HUES48 (cell line): ENCODE measurements at regions not wholly inside any gene's neighbourhood (a gene's known extent, or its start where the extent isn't known, plus 50 kb on each side); places are given as distances from the start of the nearest gene placed in this dataset.

Experiments
- H3K27ac ChIP-seq: one replicate; pipeline ENCODE4 v1.7.0; 2013; ENCODE audit warnings: low read depth, low read length, inconsistent platforms
- H3K27me3 ChIP-seq: 2 replicates; pipeline ENCODE4 v1.6.1; 2013; ENCODE audit warnings: mild to moderate bottlenecking, low read length; ENCODE audit not compliant: control insufficient read depth, insufficient read depth
- H3K36me3 ChIP-seq: 2 replicates; pipeline ENCODE4 v1.6.1; 2013; ENCODE audit warnings: low read length; ENCODE audit not compliant: control insufficient read depth, insufficient read depth
- H3K4me1 ChIP-seq: 2 replicates; pipeline ENCODE4 v1.6.1; 2013; ENCODE audit warnings: mild to moderate bottlenecking, low read length; ENCODE audit not compliant: control insufficient read depth, insufficient read depth
- H3K4me3 ChIP-seq: 2 replicates; pipeline ENCODE4 v1.5.1; 2013; ENCODE audit warnings: mild to moderate bottlenecking, low read depth, low read length
- H3K9ac ChIP-seq: 2 replicates; pipeline ENCODE4 v1.6.1; 2013; ENCODE audit warnings: mild to moderate bottlenecking, low read depth, low read length, moderate library complexity
- H3K9me3 ChIP-seq: 2 replicates; pipeline ENCODE4 v1.6.1; 2013; ENCODE audit warnings: low read length; ENCODE audit not compliant: control insufficient read depth, insufficient read depth

DNA sequence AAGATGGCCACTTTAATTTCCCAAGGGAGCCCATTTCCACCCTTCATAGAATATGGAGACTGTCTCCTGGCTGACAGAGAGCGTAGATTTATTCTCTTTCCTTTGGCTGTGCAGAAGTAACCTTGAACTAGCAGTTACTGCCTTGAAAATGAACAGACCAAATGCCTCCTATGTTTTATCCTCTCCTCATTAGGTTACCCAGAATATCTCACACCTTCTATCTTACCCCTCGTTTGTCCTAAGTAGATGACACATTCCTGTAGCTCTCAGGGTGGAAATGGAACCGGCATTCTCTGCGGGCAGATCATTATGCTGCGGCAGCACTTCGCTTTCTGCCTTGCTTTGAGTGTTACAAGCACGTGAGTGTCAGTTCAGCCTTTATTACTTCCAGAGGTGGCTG is 336.5 kb downstream of the DCDC2C start:
- no peak overlapping the region for H3K9ac ChIP-seq
- H3K4me3 ChIP-seq = no peak overlapping the region
- H3K36me3 ChIP-seq = no peaks in the 10 kb centered on the region
- no peak overlapping the region for H3K27ac ChIP-seq
- no peaks in the 10 kb centered on the region for H3K4me1 ChIP-seq
- H3K9me3 ChIP-seq = peaks cover 36% of the 10 kb centered on the region
- no peaks in the 10 kb centered on the region for H3K27me3 ChIP-seq

DNA sequence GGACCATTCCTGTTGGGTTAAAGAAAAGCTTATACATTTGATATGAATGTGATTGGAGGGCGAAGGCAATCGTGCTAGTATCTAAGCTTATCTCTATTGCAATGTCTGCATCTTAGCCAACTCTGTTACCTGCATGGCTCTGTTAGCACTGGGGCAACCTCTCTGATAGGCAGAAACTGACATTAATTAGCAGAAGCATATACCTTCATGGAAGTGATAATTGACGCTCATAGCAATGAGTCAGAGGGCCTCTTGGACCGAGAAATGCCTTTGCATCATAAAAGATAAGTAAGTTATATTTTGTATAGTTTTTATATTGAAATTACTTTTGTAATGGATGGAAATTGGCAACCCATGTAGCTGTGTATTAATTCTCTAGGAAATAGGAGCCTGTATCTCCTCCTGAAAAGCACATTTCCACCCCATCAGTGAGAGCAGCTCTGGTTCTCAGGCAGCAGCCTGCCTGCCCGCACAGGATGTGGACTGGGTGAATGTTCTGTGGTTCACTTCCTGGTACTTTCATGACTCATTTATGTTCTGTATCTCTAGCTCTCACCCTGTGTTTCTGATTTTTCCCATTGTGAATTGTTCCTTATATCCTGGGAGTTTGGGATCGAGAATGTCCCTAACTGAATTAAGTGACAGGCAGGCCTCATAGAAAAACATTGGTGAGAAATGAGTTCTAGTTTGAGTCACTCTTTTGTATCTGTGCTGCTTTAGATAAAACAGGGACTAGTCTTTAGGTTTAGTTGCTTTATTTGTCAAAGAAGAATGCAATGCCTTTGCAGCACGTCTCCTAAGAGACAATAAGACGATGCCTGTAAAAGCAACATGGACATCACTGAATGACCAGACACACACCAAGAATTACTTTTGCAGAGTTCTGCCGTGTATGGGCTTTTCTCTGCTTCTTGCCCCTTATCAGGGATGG is 344.9 kb downstream of the DCDC2C start:
- H3K27ac ChIP-seq = no peak overlapping the region
- no peaks in the 10 kb centered on the region for H3K4me1 ChIP-seq
- H3K27me3 ChIP-seq = no peaks in the 10 kb centered on the region
- no peak overlapping the region for H3K9ac ChIP-seq
- no peaks in the 10 kb centered on the region for H3K36me3 ChIP-seq
- 0 out of 2 replicates have a peak, but pooled peaks cover 3% of the 10 kb centered on the region for H3K9me3 ChIP-seq
- no peak overlapping the region for H3K4me3 ChIP-seq

DNA sequence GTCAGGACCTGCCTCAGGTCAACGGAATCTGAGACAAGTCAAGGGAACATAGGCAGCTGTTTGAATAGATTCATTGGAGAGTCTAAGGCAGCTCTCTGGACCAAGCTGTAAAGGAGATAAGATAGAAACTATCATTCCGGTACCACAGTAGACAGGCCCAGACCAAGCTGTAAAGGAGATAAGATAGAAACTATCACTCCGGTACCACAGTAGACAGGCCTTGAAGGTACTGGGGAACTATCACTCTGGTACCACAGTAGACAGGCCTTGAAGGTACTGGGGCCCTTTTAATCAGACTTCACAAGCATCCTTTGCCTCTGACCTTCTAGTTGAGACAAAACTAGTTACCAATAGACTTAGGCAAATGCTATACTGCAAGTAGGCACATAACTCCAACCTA is 346.1 kb downstream of the DCDC2C start:
- no peaks in the 10 kb centered on the region for H3K27me3 ChIP-seq
- no peak overlapping the region for H3K27ac ChIP-seq
- no peak overlapping the region for H3K9ac ChIP-seq
- no peaks in the 10 kb centered on the region for H3K4me1 ChIP-seq
- no peaks in the 10 kb centered on the region for H3K36me3 ChIP-seq
- H3K4me3 ChIP-seq = no peak overlapping the region
- 0 out of 2 replicates have a peak, but pooled peaks cover 3% of the 10 kb centered on the region for H3K9me3 ChIP-seq

DNA sequence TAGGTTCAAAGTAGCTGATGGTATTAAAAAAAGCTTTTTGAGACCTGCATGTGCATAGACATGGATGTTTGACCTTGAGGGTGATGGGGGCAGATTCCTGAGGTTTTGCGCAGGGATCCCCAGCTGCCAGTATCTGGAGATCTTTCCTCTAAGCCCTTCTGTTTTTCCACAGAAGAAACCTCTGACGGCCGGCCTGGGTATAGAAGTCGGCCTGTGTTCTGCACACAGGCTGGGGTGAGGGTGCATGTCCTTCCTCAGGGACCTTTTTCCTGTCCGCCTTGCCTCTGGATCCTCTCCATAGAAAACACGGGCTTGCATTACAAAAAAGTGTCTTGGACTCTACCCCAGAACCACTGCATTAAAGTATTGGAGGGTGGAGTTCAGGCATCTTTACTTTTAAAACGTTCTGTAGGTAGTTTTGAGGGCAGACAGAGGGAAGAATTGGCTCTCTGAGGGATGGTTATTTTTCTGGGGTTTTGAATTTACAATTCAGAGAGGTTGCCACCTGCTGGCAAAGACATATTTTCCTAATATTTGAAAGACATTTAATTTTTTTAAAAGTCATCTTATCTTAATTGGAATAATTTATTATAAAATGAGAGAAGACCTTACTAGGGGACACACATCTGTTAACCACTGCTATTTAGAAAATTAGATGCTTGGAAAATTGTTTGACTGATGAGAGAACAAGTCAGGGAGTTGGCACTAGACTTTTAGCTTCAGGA is 350.6 kb downstream of the DCDC2C start:
- Histone ChIP-seq H3K27me3 (no peaks in the 10 kb centered on the region), H3K4me3 (no peak overlapping the region), H3K27ac (no peak overlapping the region), H3K9me3 (0 out of 2 replicates have a peak, but pooled peaks cover 2% of the 10 kb centered on the region), H3K36me3 (no peaks in the 10 kb centered on the region), H3K9ac (no peak overlapping the region), H3K4me1 (no peaks in the 10 kb centered on the region)

GRCh38 chr2:4066217-4066616 is 362.8 kb downstream of the DCDC2C start:
- H3K9ac ChIP-seq = no peak overlapping the region
- H3K4me1 ChIP-seq = peaks cover 5% of the 10 kb centered on the region
- no peak overlapping the region for H3K27ac ChIP-seq
- H3K36me3 ChIP-seq = no peaks in the 10 kb centered on the region
- H3K9me3 ChIP-seq = no peaks in the 10 kb centered on the region; the same call in 1 of the 2 replicates
- H3K27me3 ChIP-seq = no peaks in the 10 kb centered on the region
- H3K4me3 ChIP-seq = no peak overlapping the region

- Histone ChIP-seq H3K27me3 (no peaks in the 10 kb centered on the region), H3K9me3 (peaks cover 3% of the 10 kb centered on the region; the same call in 1 of the 2 replicates), H3K36me3 (no peaks in the 10 kb centered on the region), H3K9ac (no peak overlapping the region), H3K27ac (no peak overlapping the region), H3K4me3 (no peak overlapping the region), H3K4me1 (no peaks in the 10 kb centered on the region)
Observed at GRCh38 chr2:4073026-4073569, 369.7 kb downstream of the DCDC2C start.

DNA sequence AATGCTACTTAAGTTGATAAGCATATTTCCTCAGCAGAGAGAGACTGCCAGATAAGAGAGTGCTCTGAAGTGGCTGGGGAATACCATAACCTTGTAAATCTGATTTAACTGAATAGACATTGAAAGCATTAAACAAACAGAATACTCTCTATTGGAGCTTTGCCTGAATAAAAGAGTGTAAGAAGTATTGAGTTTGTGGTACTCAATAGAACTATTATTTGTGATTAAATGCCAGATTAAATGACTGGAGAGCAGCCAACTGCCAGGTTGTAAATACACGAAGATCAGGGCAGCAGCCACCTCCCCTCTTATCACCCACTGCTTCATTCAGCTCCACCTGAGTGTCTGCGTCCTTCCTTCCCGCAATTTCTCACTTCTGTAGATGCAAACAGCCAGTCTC is 373.6 kb downstream of the DCDC2C start:
- Histone ChIP-seq H3K36me3 (no peaks in the 10 kb centered on the region), H3K9me3 (peaks cover 3% of the 10 kb centered on the region; the same call in 1 of the 2 replicates), H3K9ac (no peak overlapping the region), H3K27me3 (no peaks in the 10 kb centered on the region), H3K4me3 (no peak overlapping the region), H3K4me1 (no peaks in the 10 kb centered on the region), H3K27ac (no peak overlapping the region)

- H3K27ac ChIP-seq = no peak overlapping the region
- H3K36me3 ChIP-seq = no peaks in the 10 kb centered on the region
- H3K9me3 ChIP-seq = no peaks in the 10 kb centered on the region
- no peaks in the 10 kb centered on the region for H3K27me3 ChIP-seq
- no peak overlapping the region for H3K9ac ChIP-seq
- no peak overlapping the region for H3K4me3 ChIP-seq
- H3K4me1 ChIP-seq = peaks cover 2% of the 10 kb centered on the region
Observed at GRCh38 chr2:4085186-4085585, 381.8 kb downstream of the DCDC2C start.

GRCh38 chr2:4090668-4091630 is 387.6 kb downstream of the DCDC2C start:
- H3K9ac ChIP-seq = no peak overlapping the region
- H3K4me3 ChIP-seq = no peak overlapping the region
- H3K27me3 ChIP-seq = no peaks in the 10 kb centered on the region
- H3K4me1 ChIP-seq = peaks cover 7% of the 10 kb centered on the region
- H3K9me3 ChIP-seq = no peaks in the 10 kb centered on the region
- no peaks in the 10 kb centered on the region for H3K36me3 ChIP-seq
- H3K27ac ChIP-seq = no peak overlapping the region

- Histone ChIP-seq H3K27ac (no peak overlapping the region), H3K9ac (no peak overlapping the region), H3K9me3 (no peaks in the 10 kb centered on the region), H3K36me3 (no peaks in the 10 kb centered on the region), H3K4me1 (peaks cover 12% of the 10 kb centered on the region), H3K27me3 (no peaks in the 10 kb centered on the region), H3K4me3 (no peak overlapping the region)
Observed at GRCh38 chr2:4091869-4092268, 388.5 kb downstream of the DCDC2C start.
